BLaER1 (cell line): ENCODE measurements at regions not wholly inside any gene's neighbourhood (a gene's known extent, or its start where the extent isn't known, plus 50 kb on each side); places are given as distances from the start of the nearest gene placed in this dataset.
A peak's percentile ranks its signal among the peaks of the same experiment; 100 is the strongest.

ENCODE experiments used
- H3K27ac ChIP-seq: shearing (Covaris generic); formaldehyde crosslinking; 2 replicates; pipeline ENCODE4 v1.8.1; 2022
- H3K27me3 ChIP-seq: shearing (Covaris generic); formaldehyde crosslinking; 2 replicates; pipeline ENCODE4 v1.8.1; 2022
- H3K36me3 ChIP-seq: shearing (Covaris generic); formaldehyde crosslinking; 2 replicates; pipeline ENCODE4 v1.8.1; 2022
- H3K4me1 ChIP-seq: shearing (Covaris generic); formaldehyde crosslinking; 2 replicates; pipeline ENCODE4 v1.8.1; 2022
- H3K4me2 ChIP-seq: shearing (Covaris generic); formaldehyde crosslinking; 2 replicates; pipeline ENCODE4 v1.8.1; 2022
- H3K4me3 ChIP-seq: shearing (Covaris generic); formaldehyde crosslinking; 2 replicates; pipeline ENCODE4 v1.8.1; 2022
- H3K9ac ChIP-seq: shearing (Covaris generic); formaldehyde crosslinking; 2 replicates; pipeline ENCODE4 v1.8.1; 2022
- H3K9me3 ChIP-seq: shearing (Covaris generic); formaldehyde crosslinking; 2 replicates; pipeline ENCODE4 v1.8.1; 2022
- H4K20me1 ChIP-seq: shearing (Covaris generic); formaldehyde crosslinking; 2 replicates; pipeline ENCODE4 v1.8.1; 2022
- Cebpa-rat ChIP-seq: shearing (Covaris generic); IDR thresholded peaks from 2 replicates; pipeline ENCODE4 v1.8.1; 2022

GRCh38 chr17:73942703-73943415, 260.6 kb upstream of the RPL38 start:
- Histone ChIP-seq H3K9ac (no peak overlapping the region), H3K4me1 (no peaks in the 10 kb centered on the region), H3K27me3 (no peaks in the 10 kb centered on the region), H3K27ac (no peak overlapping the region), H3K9me3 (no peaks in the 10 kb centered on the region), H3K4me2 (no peak overlapping the region), H3K4me3 (no peak overlapping the region), H3K36me3 (no peaks in the 10 kb centered on the region), H4K20me1 (no peaks in the 10 kb centered on the region)
- no peak for TF ChIP-seq Cebpa-rat

GRCh38 chr17:73943416-73944110, 259.9 kb upstream of the RPL38 start:
- H3K4me2 ChIP-seq: no peak overlapping the region
- H3K27ac ChIP-seq: no peak overlapping the region
- H3K36me3 ChIP-seq: no peaks in the 10 kb centered on the region
- TF ChIP-seq Cebpa-rat: no peak
- no peaks in the 10 kb centered on the region for H4K20me1 ChIP-seq
- H3K9ac ChIP-seq: no peak overlapping the region
- no peaks in the 10 kb centered on the region for H3K27me3 ChIP-seq
- H3K9me3 ChIP-seq: no peaks in the 10 kb centered on the region
- peaks cover under 1% of the 10 kb centered on the region; the same call in 1 of the 2 replicates for H3K4me1 ChIP-seq
- H3K4me3 ChIP-seq: no peak overlapping the region

GRCh38 chr17:73944366-73944765, 259.1 kb upstream of the RPL38 start:
- TF ChIP-seq Cebpa-rat: no peak
- H3K4me3 ChIP-seq: no peak overlapping the region
- no peak overlapping the region for H3K9ac ChIP-seq
- H4K20me1 ChIP-seq: no peaks in the 10 kb centered on the region
- H3K27me3 ChIP-seq: no peaks in the 10 kb centered on the region
- no peaks in the 10 kb centered on the region for H3K36me3 ChIP-seq
- peaks cover 8% of the 10 kb centered on the region for H3K4me1 ChIP-seq
- no peak overlapping the region for H3K27ac ChIP-seq
- H3K9me3 ChIP-seq: no peaks in the 10 kb centered on the region
- H3K4me2 ChIP-seq: no peak overlapping the region

DNA sequence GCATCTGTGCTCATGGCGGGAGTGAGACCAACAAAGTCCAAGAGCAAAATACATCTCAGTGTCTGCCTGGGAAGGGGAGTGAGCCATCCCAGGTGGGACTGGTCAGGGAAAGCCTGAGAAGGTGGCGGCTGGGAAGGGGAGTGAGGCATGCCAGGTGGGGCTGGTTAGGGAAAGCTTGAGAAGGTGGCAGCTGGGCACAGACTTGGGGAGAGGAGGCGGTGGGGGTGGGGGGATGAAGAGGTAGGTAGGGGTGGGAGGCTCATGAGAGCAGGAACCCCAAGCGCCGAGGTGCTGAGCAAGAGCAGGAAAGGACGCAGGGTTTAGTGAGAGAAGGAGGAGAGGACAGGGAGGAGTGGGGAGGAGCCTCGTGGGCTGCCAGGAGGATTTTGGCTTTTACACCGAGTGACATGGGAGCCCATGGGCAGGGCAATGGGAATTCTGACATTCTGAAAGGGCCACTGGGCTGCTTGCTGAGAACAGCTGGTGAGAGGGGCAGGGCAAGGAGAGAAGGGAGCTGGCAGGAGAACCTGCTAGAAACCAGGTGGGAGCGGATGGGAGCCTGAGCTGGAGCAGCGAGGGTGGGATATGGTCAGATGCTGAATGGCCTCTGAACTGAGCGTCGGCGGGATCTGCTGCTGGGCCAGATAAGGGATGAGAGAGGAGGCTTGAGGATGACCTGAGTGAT, 256.1 kb upstream of the RPL38 start:
- Histone ChIP-seq H3K9ac (no peak overlapping the region), H3K4me3 (no peak overlapping the region), H3K4me1 (peaks cover 37% of the 10 kb centered on the region), H4K20me1 (no peaks in the 10 kb centered on the region), H3K36me3 (no peaks in the 10 kb centered on the region), H3K9me3 (no peaks in the 10 kb centered on the region), H3K27me3 (no peaks in the 10 kb centered on the region), H3K4me2 (no peak overlapping the region), H3K27ac (no peak overlapping the region)
- TF ChIP-seq Cebpa-rat: no peak

DNA sequence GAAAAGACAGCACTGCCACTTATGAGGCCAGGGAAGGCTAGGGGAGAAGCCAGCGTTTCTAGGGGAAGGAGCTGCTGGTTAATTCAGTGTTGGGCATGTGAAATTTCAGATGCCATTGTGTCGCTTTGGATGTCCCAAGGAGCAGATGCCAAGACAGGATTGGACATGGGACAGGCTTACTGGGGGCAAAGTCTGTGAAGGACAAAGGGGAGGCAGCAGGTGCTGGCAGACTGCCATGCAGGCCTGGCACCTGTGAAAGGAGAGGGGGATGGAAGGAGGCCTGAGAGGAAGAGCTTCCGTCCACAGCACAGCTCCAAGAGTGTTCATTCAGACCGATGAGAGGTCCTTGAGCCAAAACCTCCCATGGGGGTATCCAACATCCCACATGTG, 255.5 kb upstream of the RPL38 start:
- Histone ChIP-seq H3K27me3 (no peaks in the 10 kb centered on the region), H4K20me1 (no peaks in the 10 kb centered on the region), H3K27ac (no peak overlapping the region), H3K4me1 (peaks cover 43% of the 10 kb centered on the region), H3K4me2 (no peak overlapping the region), H3K9ac (no peak overlapping the region), H3K4me3 (no peak overlapping the region), H3K36me3 (no peaks in the 10 kb centered on the region), H3K9me3 (no peaks in the 10 kb centered on the region)
- TF ChIP-seq Cebpa-rat: no peak

- Histone ChIP-seq H3K4me2 (peak overlapping the region; percentile 95; the same call in 1 of the 2 replicates), H3K27ac (no peak overlapping the region), H3K9me3 (no peaks in the 10 kb centered on the region), H4K20me1 (no peaks in the 10 kb centered on the region), H3K27me3 (no peaks in the 10 kb centered on the region), H3K9ac (no peak overlapping the region), H3K4me3 (no peak overlapping the region), H3K4me1 (peaks cover 46% of the 10 kb centered on the region), H3K36me3 (no peaks in the 10 kb centered on the region)
- TF ChIP-seq Cebpa-rat: no peak
These were observed 253.4 kb upstream of the RPL38 start for GRCh38 chr17:73949903-73950592.

- Histone ChIP-seq H3K27ac (no peak overlapping the region), H4K20me1 (no peaks in the 10 kb centered on the region), H3K9me3 (no peaks in the 10 kb centered on the region), H3K4me2 (peak overlapping the region; percentile 95), H3K4me1 (peaks cover 46% of the 10 kb centered on the region), H3K9ac (no peak overlapping the region), H3K36me3 (no peaks in the 10 kb centered on the region), H3K4me3 (no peak overlapping the region), H3K27me3 (no peaks in the 10 kb centered on the region)
- no peak for TF ChIP-seq Cebpa-rat
These were observed 252.9 kb upstream of the RPL38 start for GRCh38 chr17:73950593-73950914.

- H4K20me1 ChIP-seq: no peaks in the 10 kb centered on the region
- H3K4me3 ChIP-seq: peak overlapping the region; percentile 65
- no peaks in the 10 kb centered on the region for H3K27me3 ChIP-seq
- peak overlapping the region; percentile 95 for H3K4me2 ChIP-seq
- no peaks in the 10 kb centered on the region for H3K9me3 ChIP-seq
- no peaks in the 10 kb centered on the region for H3K36me3 ChIP-seq
- H3K9ac ChIP-seq: peak overlapping the region; percentile 47; the same call in 1 of the 2 replicates
- TF ChIP-seq Cebpa-rat: peak; percentile 76
- H3K27ac ChIP-seq: 0 out of 2 replicates have a peak overlapping the region, but pooled peaks have one; percentile 18
- peaks cover 53% of the 10 kb centered on the region for H3K4me1 ChIP-seq
These were observed 251.4 kb upstream of the RPL38 start for GRCh38 chr17:73952082-73952479.

DNA sequence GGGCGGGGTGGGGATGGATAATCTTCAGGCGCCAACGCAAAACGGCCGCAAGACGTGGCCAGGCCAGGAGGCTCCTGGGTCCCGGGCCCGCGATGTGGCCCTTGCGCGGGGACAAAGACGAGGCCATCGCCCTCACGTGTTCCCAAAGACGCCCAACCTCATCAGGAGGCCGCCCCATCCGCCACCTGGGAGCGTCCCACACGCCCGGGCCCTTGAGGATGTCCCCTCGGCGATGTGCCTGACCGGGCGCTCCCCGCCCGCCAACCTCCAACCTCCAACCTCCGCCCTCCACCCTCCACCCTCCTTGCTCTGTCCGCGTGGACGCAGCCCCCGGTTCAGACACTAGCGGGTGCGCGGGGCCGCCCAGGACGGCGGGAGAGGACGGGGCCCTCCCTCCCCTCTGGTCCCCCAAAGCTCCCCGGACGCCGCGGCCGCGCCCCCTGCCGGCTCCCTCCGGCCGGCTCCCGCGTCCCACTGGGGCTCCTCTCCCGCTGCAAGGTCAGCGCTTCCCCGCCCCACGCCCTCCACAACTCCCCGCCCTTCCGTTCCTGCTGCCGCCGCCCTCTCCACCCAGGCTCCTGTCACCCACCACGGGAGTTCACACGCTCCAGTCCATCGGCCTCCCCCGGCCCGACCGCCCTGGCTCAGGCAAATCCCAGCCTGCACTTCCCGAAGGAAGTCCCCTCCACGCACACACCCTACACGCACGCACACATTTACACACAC, 250.8 kb upstream of the RPL38 start:
- no peaks in the 10 kb centered on the region for H4K20me1 ChIP-seq
- H3K36me3 ChIP-seq: no peaks in the 10 kb centered on the region
- H3K9ac ChIP-seq: peak overlapping the region; percentile 47; the same call in 1 of the 2 replicates
- no peaks in the 10 kb centered on the region for H3K9me3 ChIP-seq
- H3K27ac ChIP-seq: 0 out of 2 replicates have a peak overlapping the region, but pooled peaks have one; percentile 18
- peak overlapping the region; percentile 95 for H3K4me2 ChIP-seq
- no peaks in the 10 kb centered on the region for H3K27me3 ChIP-seq
- H3K4me3 ChIP-seq: peak overlapping the region; percentile 65
- TF ChIP-seq Cebpa-rat: no peak
- H3K4me1 ChIP-seq: peaks cover 58% of the 10 kb centered on the region
